K562 (cell line): ENCODE measurements at regions not wholly inside any gene's neighbourhood (a gene's known extent, or its start where the extent isn't known, plus 50 kb on each side); places are given as distances from the start of the nearest gene placed in this dataset.

ENCODE experiments used
- ATAC-seq: fragments of 200-7000 bp; cut with Tn5 transposase; 3 replicates; pipeline ENCODE4 v1.9.1; 2020; ENCODE audit warnings: moderate library complexity
- BruUV-seq: library from RNA; stranded (reverse); fragments of 400-500 nt; replicated peaks from 2 replicates; lab custom pipeline; 2021; lab: Mats Ljungman, UMichigan
- CTCF ChIA-PET: fragments of 300-600 bp; formaldehyde crosslinking; extraction: SDS; loops from one replicate; lab custom pipeline; 2021; ENCODE audit warnings: low intra/inter-chr PET ratio; lab: Yijun Ruan, JAX
- POLR2A ChIA-PET: fragments of 300-600, 350-650 bp; sonication (Branson Sonifier 250); formaldehyde crosslinking; extraction: SDS; loops from one replicate; lab custom pipeline; 2021; ENCODE audit warnings: antibody characterized with exemption, inconsistent platforms; lab: Yijun Ruan, JAX
- DNase-seq, 4 experiments: peaks; one replicate each; pipeline versions ENCODE4 v3.0.0 to v3.0.0-alpha.2; 2011 to 2018; ENCODE audit warnings: low spot score in 3 of 4, mixed read lengths in 3 of 4; ENCODE audit errors: extremely low read depth in 1 of 4
- FAIRE-seq: peaks from 2 replicates; lab custom pipeline; 2011; peaks lifted over from hg19 to GRCh38; lab: Jason Lieb, UNC
- H2AFZ ChIP-seq: 2 replicates; pipeline ENCODE4 v1.6.0; 2011; ENCODE audit warnings: low read depth, low read length, control low read depth, inconsistent platforms
- H3K27ac ChIP-seq: fragments of 200-600 bp; 3 replicates; pipeline ENCODE4 v1.8.0; 2011; ENCODE audit warnings: low read depth, mild to moderate bottlenecking, control low read depth, inconsistent platforms, low read length, moderate library complexity, mixed read lengths; ENCODE audit errors: extremely low read depth
- H3K27me3 ChIP-seq, 2 experiments: fragments of 300-600 bp in 1 of 2; 2 replicates in 1 of 2; 3 replicates in 1 of 2; pipeline versions ENCODE4 v1.6.0 to v1.8.0; 2011; ENCODE audit warnings: inconsistent platforms in 2 of 2, low read length in 2 of 2, mild to moderate bottlenecking in 1 of 2, mixed read lengths in 1 of 2, moderate library complexity in 1 of 2; ENCODE audit not compliant: control insufficient read depth in 2 of 2, insufficient read depth in 2 of 2
- H3K36me3 ChIP-seq: fragments of 300-600 bp; 3 replicates; pipeline ENCODE4 v1.8.0; 2011; ENCODE audit warnings: mild to moderate bottlenecking, low read length, inconsistent platforms; ENCODE audit not compliant: control insufficient read depth, insufficient read depth
- H3K4me1 ChIP-seq, 2 experiments: fragments of 200-600 bp in 1 of 2; replicated peaks in 1 of 2; 2 replicates in 1 of 2; 3 replicates in 1 of 2; pipeline versions ENCODE4 v1.5.1 to v1.8.0; 2011; ENCODE audit warnings: inconsistent platforms in 2 of 2, low read length in 2 of 2, mild to moderate bottlenecking in 1 of 2, mixed read lengths in 1 of 2, moderate library complexity in 1 of 2; ENCODE audit not compliant: control insufficient read depth in 2 of 2, insufficient read depth in 2 of 2
- H3K4me2 ChIP-seq: 2 replicates; pipeline ENCODE4 v1.6.1; 2011; ENCODE audit warnings: low read length, control low read depth, inconsistent platforms, mixed read lengths; ENCODE audit not compliant: insufficient read depth
- H3K4me3 ChIP-seq: fragments of 200-600 bp; sonication (generic), shearing (Covaris generic); 2 replicates; pipeline ENCODE4 v1.5.1; 2016; ENCODE audit warnings: control low read depth, inconsistent platforms
- H3K79me2 ChIP-seq: fragments of 200-600 bp; 3 replicates; pipeline ENCODE4 v1.8.0; 2011; ENCODE audit warnings: low read length, inconsistent platforms; ENCODE audit not compliant: control insufficient read depth, insufficient read depth
- H3K9ac ChIP-seq, 2 experiments: 2 replicates each; pipeline versions ENCODE4 v1.6.0 to v1.6.1; 2011; ENCODE audit warnings: low read depth in 2 of 2, low read length in 2 of 2, control low read depth in 1 of 2, inconsistent platforms in 1 of 2, mild to moderate bottlenecking in 1 of 2, mixed read lengths in 1 of 2; ENCODE audit not compliant: insufficient read depth in 1 of 2
- H3K9me1 ChIP-seq: one replicate; pipeline ENCODE4 v1.6.0; 2011; ENCODE audit warnings: inconsistent platforms, mild to moderate bottlenecking, low read length, moderate library complexity; ENCODE audit not compliant: control insufficient read depth, insufficient read depth
- H3K9me3 ChIP-seq: replicated peaks from 2 replicates; pipeline ENCODE4 v1.5.1; 2011; ENCODE audit warnings: low read depth, low read length, inconsistent platforms; ENCODE audit not compliant: control insufficient read depth, insufficient read depth
- H4K20me1 ChIP-seq: replicated peaks from 2 replicates; pipeline ENCODE4 v1.6.1; 2011; ENCODE audit warnings: low read length, inconsistent platforms, mixed read lengths; ENCODE audit not compliant: control insufficient read depth, insufficient read depth
- ARHGAP35 ChIP-seq: fragments of 450-650 bp; IDR thresholded peaks from 2 replicates; pipeline ENCODE4 v1.6.1; 2018; ENCODE audit not compliant: partially characterized antibody
- KDM2B ChIP-seq: fragments of 250-450 bp; sonication (Bioruptor Pico); IDR thresholded peaks from 2 replicates; pipeline ENCODE4 v1.8.0; 2021; ENCODE audit warnings: mild to moderate bottlenecking, moderate library complexity
- MNT ChIP-seq, 2 experiments: fragments of 450-650 bp; conservative IDR thresholded peaks; 2 replicates each; pipeline ENCODE4 v1.6.1; 2017; ENCODE audit warnings: mild to moderate bottlenecking in 2 of 2, moderate library complexity in 2 of 2
- NCOA2 ChIP-seq, 2 experiments: fragments of 450-650 bp; IDR thresholded peaks; 2 replicates each; pipeline ENCODE4 v1.6.1; 2018; ENCODE audit warnings: mild to moderate bottlenecking in 2 of 2, moderate library complexity in 1 of 2; ENCODE audit not compliant: partially characterized antibody in 2 of 2
- PHTF2 ChIP-seq: fragments of 250-450 bp; sonication (Bioruptor Pico); IDR thresholded peaks from 2 replicates; pipeline ENCODE4 v1.5.0; 2021; ENCODE audit warnings: mild to moderate bottlenecking
- SOX6 ChIP-seq: fragments of 450-650 bp; IDR thresholded peaks from 2 replicates; pipeline ENCODE4 v1.6.1; 2014; ENCODE audit warnings: mild to moderate bottlenecking
- SPI1 ChIP-seq: IDR thresholded peaks from 2 replicates; pipeline ENCODE4 v1.6.1; 2011; ENCODE audit warnings: low read depth, low read length, control low read depth, borderline replicate concordance
- VEZF1 ChIP-seq: fragments of 200-800 bp; sonication (Bioruptor generic); IDR thresholded peaks from 2 replicates; pipeline ENCODE4 v1.6.1; 2017; ENCODE audit warnings: missing genetic modification characterization, missing compliant biosample characterization
- ZNF444 ChIP-seq: fragments of 250-450 bp; sonication (Bioruptor Pico); IDR thresholded peaks from 2 replicates; pipeline ENCODE4 v1.4.0; 2020; ENCODE audit warnings: mild to moderate bottlenecking, moderate library complexity
- ZNF57 ChIP-seq: fragments of 450-650 bp; formaldehyde crosslinking; IDR thresholded peaks from 2 replicates; pipeline ENCODE4 v1.4.0; 2020; ENCODE audit warnings: mild to moderate bottlenecking, moderate library complexity
- ZNF586 ChIP-seq: fragments of 450-650 bp; formaldehyde crosslinking; conservative IDR thresholded peaks from 2 replicates; pipeline ENCODE4 v1.4.0; 2020; ENCODE audit warnings: mild to moderate bottlenecking, moderate library complexity
- ZNF77 ChIP-seq: fragments of 250-450 bp; sonication (Bioruptor Pico); IDR thresholded peaks from 2 replicates; pipeline ENCODE4 v1.5.0; 2020
- WGBS: fragments of 100-300 bp; shearing (Covaris generic); methylation state at CpG from one replicate; pipeline ENCODE4 v1.1.6; 2016; ENCODE audit warnings: low coverage, mixed read lengths; ENCODE audit not compliant: insufficient coverage; ENCODE audit errors: missing lambda C conversion rate; 5-methylcytosine and 5-hydroxymethylcytosine counted together
- in situ Hi-C: fragments of 300-500 bp; cut with MboI; formaldehyde crosslinking; loops from 4 replicates; pipeline ENCODE4 v1.15.0; 2018; ENCODE audit warnings: inconsistent platforms, mixed read lengths
- intact Hi-C: fragments of 100-400 bp; cut with micrococcal nuclease; formaldehyde crosslinking; loops from 2 replicates; pipeline ENCODE4 v1.14.2; 2022
- TF ChIP-seq, protein P1 (sequence below): fragments of 250-450 bp; sonication (Bioruptor Pico); IDR thresholded peaks from 2 replicates; pipeline ENCODE4 v1.5.0; 2021

DNA sequence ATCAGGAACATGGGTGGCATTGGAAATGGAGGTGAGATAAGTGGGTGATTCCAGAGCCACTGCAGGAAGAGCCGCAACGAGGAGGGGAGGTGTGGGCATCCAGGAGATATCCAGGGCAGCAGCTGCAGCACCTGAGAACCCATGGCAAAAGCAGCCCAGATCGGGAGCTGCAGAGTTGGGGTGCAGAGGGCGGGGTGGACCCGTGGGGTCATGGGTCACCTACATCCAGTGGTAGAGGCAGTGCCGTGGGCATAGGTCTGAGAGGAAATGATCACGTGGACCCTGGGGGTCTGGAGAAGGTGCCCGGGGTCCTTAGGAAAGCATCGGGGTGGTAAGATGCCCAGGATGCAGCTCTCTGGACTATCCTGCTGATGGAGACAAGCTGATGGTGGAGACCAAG, 530.0 kb downstream of the GLRX3 start:
- intact Hi-C loops (no loop called here), in situ Hi-C loops (no loop called here)
- 0% methylated on average over 7 of the region's 9 CpGs for WGBS
- Histone ChIP-seq H3K79me2 (no peaks in the 10 kb centered on the region), H4K20me1 (no peaks in the 10 kb centered on the region), H3K36me3 (no peaks in the 10 kb centered on the region), H3K9me3 (no peaks in the 10 kb centered on the region), H3K4me2 (no peak overlapping the region), H3K9ac (no peak overlapping the region), H3K4me1 (no peaks in the 10 kb centered on the region), H2AFZ (no peak overlapping the region), H3K27ac (no peak overlapping the region), H3K27me3 (no peaks in the 10 kb centered on the region), H3K4me3 (no peak overlapping the region), H3K9me1 (no peaks in the 10 kb centered on the region)
- DNase-seq (no peak), FAIRE-seq (no peak), ATAC-seq (no peak)
- TF ChIP-seq MNT (conservative IDR thresholded peaks at IDR 0.05) (no peak), SPI1 (no peak), VEZF1 (no peak), ZNF77 (CRISPR knock-in tag) (no peak), NCOA2 (IDR thresholded peaks at IDR 0.05; ENCODE audit: partially characterized antibody in 2 of 2) (no peak), KDM2B (no peak), ZNF586 (no peak), ARHGAP35 (no peak), SOX6 (no peak), PHTF2 (CRISPR knock-in tag) (no peak), ZNF444 (CRISPR knock-in tag) (no peak), ZNF57 (no peak)
- TF ChIP-seq, protein P1, sequence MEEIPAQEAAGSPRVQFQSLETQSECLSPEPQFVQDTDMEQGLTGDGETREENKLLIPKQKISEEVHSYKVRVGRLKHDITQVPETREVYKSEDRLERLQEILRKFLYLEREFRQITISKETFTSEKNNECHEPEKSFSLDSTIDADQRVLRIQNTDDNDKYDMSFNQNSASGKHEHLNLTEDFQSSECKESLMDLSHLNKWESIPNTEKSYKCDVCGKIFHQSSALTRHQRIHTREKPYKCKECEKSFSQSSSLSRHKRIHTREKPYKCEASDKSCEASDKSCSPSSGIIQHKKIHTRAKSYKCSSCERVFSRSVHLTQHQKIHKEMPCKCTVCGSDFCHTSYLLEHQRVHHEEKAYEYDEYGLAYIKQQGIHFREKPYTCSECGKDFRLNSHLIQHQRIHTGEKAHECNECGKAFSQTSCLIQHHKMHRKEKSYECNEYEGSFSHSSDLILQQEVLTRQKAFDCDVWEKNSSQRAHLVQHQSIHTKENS (CRISPR knock-in tag), result no peak
- POLR2A ChIA-PET, result no interaction called here
- BruUV-seq, result no TSS peak
- CTCF ChIA-PET, result no interaction called here
